Stimulated activated naive B cell treated with anti-CD40 and anti-IgM and Interleukin-4, amounts not matched to agents 10 μg/mL and 1 μg/mL and 100 μg/mL, for 72 hours (primary cell): ENCODE measurements at regions not wholly inside any gene's neighbourhood (a gene's known extent, or its start where the extent isn't known, plus 50 kb on each side); places are given as distances from the start of the nearest gene placed in this dataset.

Experiments used
- ATAC-seq, 2 donors: fragments of 150-1000 bp; cut with Tn5 transposase; replicated peaks; 2 replicates each; pipeline ENCODE4 v1.10.0; 2021; ENCODE audit warnings: moderate library complexity in 1 of 2
- DNase-seq: peaks from one replicate; pipeline ENCODE4 v3.0.0; 2021
- H3K27ac Mint-ChIP-seq: one replicate; pipeline ENCODE4 v1.8.0; 2022; ENCODE audit warnings: mild to moderate bottlenecking, mixed read lengths
- H3K27me3 Mint-ChIP-seq, 2 donors: one replicate each; pipeline ENCODE4 v1.8.0; 2022; ENCODE audit warnings: mixed read lengths in 2 of 2
- H3K36me3 Mint-ChIP-seq, 2 donors: one replicate each; pipeline ENCODE4 v1.8.0; 2022; ENCODE audit warnings: mixed read lengths in 2 of 2, mild to moderate bottlenecking in 1 of 2
- H3K4me1 Mint-ChIP-seq, 2 donors: one replicate each; pipeline ENCODE4 v1.8.0; 2022; ENCODE audit warnings: mixed read lengths in 2 of 2, mild to moderate bottlenecking in 1 of 2
- H3K4me3 Mint-ChIP-seq, 2 donors: one replicate each; pipeline ENCODE4 v1.8.0; 2022; ENCODE audit warnings: mild to moderate bottlenecking in 2 of 2, mixed read lengths in 2 of 2, moderate library complexity in 1 of 2
- H3K9me3 Mint-ChIP-seq, 2 donors: one replicate each; pipeline ENCODE4 v1.8.0; 2022; ENCODE audit warnings: mixed read lengths in 2 of 2, mild to moderate bottlenecking in 1 of 2

- Mint-ChIP-seq H3K27ac (no peak overlapping the region), H3K4me1 (no peaks in the 10 kb centered on the region), H3K36me3 (no peaks in the 10 kb centered on the region), H3K4me3 (no peak overlapping the region), H3K27me3 (peaks cover 8 to 23% of the 10 kb centered on the region in 2 donors), H3K9me3 (peaks cover 0 to 2% of the 10 kb centered on the region in 2 donors)
- ATAC-seq (no peak), DNase-seq (no peak)
These were observed 51.0 kb upstream of the EGFLAM start for GRCh38 chr5:38207343-38207742.

- no peak overlapping the region for H3K27ac Mint-ChIP-seq
- no peak for DNase-seq
- H3K27me3 Mint-ChIP-seq = peaks cover 0 to 17% of the 10 kb centered on the region in 2 donors
- H3K4me3 Mint-ChIP-seq = no peak overlapping the region
- no peak for ATAC-seq
- H3K9me3 Mint-ChIP-seq = peaks cover 2 to 3% of the 10 kb centered on the region in 2 donors
- no peaks in the 10 kb centered on the region for H3K4me1 Mint-ChIP-seq
- H3K36me3 Mint-ChIP-seq = no peaks in the 10 kb centered on the region
These were observed 55.6 kb upstream of the EGFLAM start for GRCh38 chr5:38202741-38203140.

DNA sequence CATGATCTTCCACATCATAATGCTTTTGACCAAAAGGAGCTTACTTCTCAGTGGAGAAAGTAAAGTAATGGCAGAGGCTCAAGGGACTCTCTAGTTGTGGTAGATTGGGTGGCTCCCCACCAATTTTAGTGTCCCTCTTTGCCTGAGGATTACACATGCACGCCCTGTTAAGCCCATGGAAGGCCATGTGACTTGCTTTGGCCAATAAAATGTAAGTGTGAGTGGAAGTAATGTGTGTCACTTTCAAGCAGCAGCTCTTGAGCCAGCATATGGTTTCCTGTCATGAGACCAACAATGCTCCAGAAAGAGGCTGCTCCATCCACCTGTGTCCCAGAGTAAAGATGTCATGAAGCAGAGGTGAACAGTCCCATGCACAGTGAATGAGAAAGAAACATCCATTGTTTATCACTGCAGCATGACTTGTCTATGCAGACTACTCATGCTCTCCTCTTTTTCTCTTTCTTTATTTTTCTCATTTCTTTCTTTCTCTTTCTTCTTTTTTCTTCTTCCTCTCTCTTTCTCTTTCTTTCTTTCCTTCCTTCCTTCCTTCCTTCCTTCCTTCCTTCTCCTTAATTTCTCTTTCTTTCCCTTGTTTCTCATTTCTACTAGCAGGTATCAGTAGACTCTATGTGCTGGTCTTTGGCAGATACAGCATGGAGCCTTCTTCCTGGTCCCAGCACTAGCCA is 57.3 kb upstream of the EGFLAM start:
- no peak for DNase-seq
- ATAC-seq = no peak
- Mint-ChIP-seq H3K4me1 (no peaks in the 10 kb centered on the region), H3K36me3 (no peaks in the 10 kb centered on the region), H3K4me3 (no peak overlapping the region), H3K27ac (no peak overlapping the region), H3K9me3 (peaks cover 2 to 3% of the 10 kb centered on the region in 2 donors), H3K27me3 (peaks cover 5 to 11% of the 10 kb centered on the region in 2 donors)

- no peak overlapping the region for H3K27ac Mint-ChIP-seq
- H3K9me3 Mint-ChIP-seq = peaks cover 4 to 7% of the 10 kb centered on the region in 2 donors
- no peaks in the 10 kb centered on the region for H3K36me3 Mint-ChIP-seq
- DNase-seq = no peak
- peaks cover 3 to 10% of the 10 kb centered on the region in 2 donors for H3K4me1 Mint-ChIP-seq
- H3K4me3 Mint-ChIP-seq = no peak overlapping the region
- H3K27me3 Mint-ChIP-seq = peaks cover 30 to 36% of the 10 kb centered on the region in 2 donors
- ATAC-seq = no peak
These were observed 61.2 kb upstream of the EGFLAM start for GRCh38 chr5:38197118-38197517.

- H3K27me3 Mint-ChIP-seq = peaks cover 35 to 43% of the 10 kb centered on the region in 2 donors
- ATAC-seq (peak; percentile 53 to 65), DNase-seq (peak; percentile 27)
- H3K4me3 Mint-ChIP-seq = no peak overlapping the region
- no peak overlapping the region for H3K27ac Mint-ChIP-seq
- H3K36me3 Mint-ChIP-seq = no peaks in the 10 kb centered on the region
- H3K9me3 Mint-ChIP-seq = peaks cover 3 to 4% of the 10 kb centered on the region in 2 donors
- peaks cover 3 to 10% of the 10 kb centered on the region in 2 donors for H3K4me1 Mint-ChIP-seq
These were observed 65.3 kb upstream of the EGFLAM start for GRCh38 chr5:38193015-38193581.

GRCh38 chr5:38191693-38192092 is 66.7 kb upstream of the EGFLAM start:
- ATAC-seq = no peak
- H3K4me1 Mint-ChIP-seq = peaks cover 3 to 10% of the 10 kb centered on the region in 2 donors
- H3K27ac Mint-ChIP-seq = no peak overlapping the region
- H3K4me3 Mint-ChIP-seq = no peak overlapping the region
- no peak for DNase-seq
- peaks cover 35 to 39% of the 10 kb centered on the region in 2 donors for H3K27me3 Mint-ChIP-seq
- H3K36me3 Mint-ChIP-seq = no peaks in the 10 kb centered on the region
- H3K9me3 Mint-ChIP-seq = peaks cover 3 to 4% of the 10 kb centered on the region in 2 donors

DNA sequence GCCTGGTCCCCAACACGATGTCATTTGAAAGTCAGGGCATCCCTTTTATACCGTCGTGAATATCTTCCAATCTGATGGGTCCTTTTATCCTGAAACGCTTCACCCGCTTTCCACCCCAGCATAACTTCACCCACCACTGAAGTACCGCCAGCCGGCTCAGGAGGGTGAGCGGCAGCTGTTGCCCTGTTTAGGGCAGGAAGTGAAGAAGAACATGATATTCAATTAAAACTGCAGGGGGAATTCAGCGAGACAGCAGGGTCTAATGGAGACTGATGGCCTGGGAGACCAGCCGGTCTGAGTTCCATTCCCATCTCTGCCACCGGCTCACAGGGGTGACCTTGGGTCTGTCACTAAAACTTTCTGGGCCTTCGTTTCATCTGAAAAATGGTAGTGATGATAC is 68.2 kb upstream of the EGFLAM start:
- no peak overlapping the region for H3K4me3 Mint-ChIP-seq
- peaks cover 3 to 10% of the 10 kb centered on the region in 2 donors for H3K4me1 Mint-ChIP-seq
- ATAC-seq (no peak), DNase-seq (no peak)
- H3K27ac Mint-ChIP-seq = no peak overlapping the region
- H3K36me3 Mint-ChIP-seq = no peaks in the 10 kb centered on the region
- peaks cover 3 to 4% of the 10 kb centered on the region in 2 donors for H3K9me3 Mint-ChIP-seq
- H3K27me3 Mint-ChIP-seq = peaks cover 25 to 29% of the 10 kb centered on the region in 2 donors

- H3K36me3 Mint-ChIP-seq = no peaks in the 10 kb centered on the region
- no peak for ATAC-seq
- DNase-seq = no peak
- H3K4me1 Mint-ChIP-seq = peaks cover 3 to 8% of the 10 kb centered on the region in 2 donors
- H3K9me3 Mint-ChIP-seq = peaks cover 2 to 3% of the 10 kb centered on the region in 2 donors
- H3K27me3 Mint-ChIP-seq = peaks cover 15 to 20% of the 10 kb centered on the region in 2 donors
- no peak overlapping the region for H3K4me3 Mint-ChIP-seq
- H3K27ac Mint-ChIP-seq = no peak overlapping the region
These were observed 69.3 kb upstream of the EGFLAM start for GRCh38 chr5:38189081-38189504.

GRCh38 chr5:38188591-38188990 is 69.8 kb upstream of the EGFLAM start:
- H3K27ac Mint-ChIP-seq = no peak overlapping the region
- H3K36me3 Mint-ChIP-seq = no peaks in the 10 kb centered on the region
- no peak for DNase-seq
- H3K4me3 Mint-ChIP-seq = no peak overlapping the region
- ATAC-seq = no peak
- no peaks in the 10 kb centered on the region for H3K9me3 Mint-ChIP-seq
- peaks cover 10 to 17% of the 10 kb centered on the region in 2 donors for H3K27me3 Mint-ChIP-seq
- peaks cover 3 to 5% of the 10 kb centered on the region in 2 donors for H3K4me1 Mint-ChIP-seq

- no peak for DNase-seq
- H3K27me3 Mint-ChIP-seq = peaks cover 5 to 12% of the 10 kb centered on the region in 2 donors
- no peak for ATAC-seq
- H3K27ac Mint-ChIP-seq = no peak overlapping the region
- no peaks in the 10 kb centered on the region for H3K36me3 Mint-ChIP-seq
- no peaks in the 10 kb centered on the region for H3K4me1 Mint-ChIP-seq
- no peak overlapping the region for H3K4me3 Mint-ChIP-seq
- no peaks in the 10 kb centered on the region for H3K9me3 Mint-ChIP-seq
These were observed 70.8 kb upstream of the EGFLAM start for GRCh38 chr5:38187532-38187931.

DNA sequence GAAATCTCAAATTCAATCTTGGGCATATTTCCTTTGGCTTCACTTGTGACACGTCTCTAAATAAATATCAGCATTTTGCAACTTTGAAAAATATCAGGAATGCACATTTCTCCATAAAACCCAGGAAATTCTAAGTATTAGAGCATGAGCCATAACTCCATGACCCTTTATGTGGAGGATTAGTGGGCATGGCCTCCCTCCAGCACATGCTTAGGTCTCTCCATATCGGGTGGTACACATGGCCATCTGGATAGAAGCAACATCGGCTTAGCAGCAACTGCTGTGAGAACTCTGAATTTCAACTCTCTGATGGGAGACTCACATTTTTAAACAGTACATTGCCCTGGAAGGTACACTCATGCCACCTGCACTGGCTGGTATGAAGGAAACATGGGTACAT is 73.7 kb upstream of the EGFLAM start:
- DNase-seq (no peak), ATAC-seq (no peak)
- Mint-ChIP-seq H3K4me1 (no peaks in the 10 kb centered on the region), H3K4me3 (no peak overlapping the region), H3K27ac (no peak overlapping the region), H3K36me3 (no peaks in the 10 kb centered on the region), H3K27me3 (peaks cover 0 to 13% of the 10 kb centered on the region in 2 donors), H3K9me3 (peaks cover 0 to 4% of the 10 kb centered on the region in 2 donors)

GRCh38 chr5:38182991-38183390 is 75.4 kb upstream of the EGFLAM start:
- H3K4me1 Mint-ChIP-seq = no peaks in the 10 kb centered on the region
- H3K27ac Mint-ChIP-seq = no peak overlapping the region
- peaks cover 0 to 4% of the 10 kb centered on the region in 2 donors for H3K9me3 Mint-ChIP-seq
- H3K36me3 Mint-ChIP-seq = no peaks in the 10 kb centered on the region
- no peak overlapping the region for H3K4me3 Mint-ChIP-seq
- DNase-seq (no peak), ATAC-seq (no peak)
- peaks cover 3 to 19% of the 10 kb centered on the region in 2 donors for H3K27me3 Mint-ChIP-seq

DNA sequence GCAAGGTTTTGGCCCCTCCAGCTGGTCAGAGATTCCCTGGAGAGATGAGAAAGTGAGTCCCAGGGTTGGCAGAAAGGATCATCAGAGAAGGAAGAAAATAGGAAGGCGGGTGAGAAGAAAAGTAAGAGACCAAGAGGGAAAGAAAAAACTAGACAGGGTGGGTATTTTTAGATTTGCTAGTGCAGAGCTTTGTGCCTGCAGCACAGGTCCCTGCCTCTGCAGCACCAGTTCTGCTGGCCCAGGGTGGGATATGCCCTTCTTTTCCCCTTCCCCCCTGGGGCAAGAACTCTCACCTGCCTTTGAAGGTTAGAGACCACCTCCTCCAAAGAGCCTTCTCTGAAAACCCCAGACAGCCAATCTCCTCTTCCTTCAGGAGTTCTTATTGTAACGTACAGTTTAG is 90.3 kb upstream of the EGFLAM start:
- no peak overlapping the region for H3K27ac Mint-ChIP-seq
- H3K4me1 Mint-ChIP-seq = no peaks in the 10 kb centered on the region
- H3K4me3 Mint-ChIP-seq = no peak overlapping the region
- DNase-seq (no peak), ATAC-seq (no peak)
- H3K9me3 Mint-ChIP-seq = peaks cover 2 to 5% of the 10 kb centered on the region in 2 donors
- no peaks in the 10 kb centered on the region for H3K36me3 Mint-ChIP-seq
- no peaks in the 10 kb centered on the region for H3K27me3 Mint-ChIP-seq

DNA sequence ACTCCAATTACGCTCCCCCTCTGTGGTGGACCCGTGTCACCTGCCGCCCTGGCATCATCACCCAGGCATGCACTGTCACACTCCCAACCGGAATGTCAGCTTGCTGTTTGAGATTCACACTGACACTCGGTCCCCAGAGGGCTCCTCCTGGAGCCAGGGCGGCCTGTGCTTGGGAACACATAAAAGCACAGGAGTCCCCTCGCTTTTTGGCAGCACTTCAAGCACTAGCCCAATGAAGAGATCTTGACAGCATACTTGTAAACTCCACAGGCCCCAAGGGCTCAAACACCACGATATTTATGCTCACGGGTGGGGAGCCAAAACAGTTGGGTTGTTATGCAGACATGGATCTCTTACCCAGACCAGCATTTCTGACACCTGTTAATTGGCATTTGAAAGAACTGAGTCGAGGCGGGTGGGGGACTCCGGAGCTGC is 90.8 kb upstream of the EGFLAM start:
- DNase-seq = no peak
- H3K4me1 Mint-ChIP-seq = no peaks in the 10 kb centered on the region
- H3K36me3 Mint-ChIP-seq = no peaks in the 10 kb centered on the region
- no peak overlapping the region for H3K4me3 Mint-ChIP-seq
- peaks cover 2 to 5% of the 10 kb centered on the region in 2 donors for H3K9me3 Mint-ChIP-seq
- H3K27me3 Mint-ChIP-seq = no peaks in the 10 kb centered on the region
- no peak for ATAC-seq
- H3K27ac Mint-ChIP-seq = no peak overlapping the region

DNA sequence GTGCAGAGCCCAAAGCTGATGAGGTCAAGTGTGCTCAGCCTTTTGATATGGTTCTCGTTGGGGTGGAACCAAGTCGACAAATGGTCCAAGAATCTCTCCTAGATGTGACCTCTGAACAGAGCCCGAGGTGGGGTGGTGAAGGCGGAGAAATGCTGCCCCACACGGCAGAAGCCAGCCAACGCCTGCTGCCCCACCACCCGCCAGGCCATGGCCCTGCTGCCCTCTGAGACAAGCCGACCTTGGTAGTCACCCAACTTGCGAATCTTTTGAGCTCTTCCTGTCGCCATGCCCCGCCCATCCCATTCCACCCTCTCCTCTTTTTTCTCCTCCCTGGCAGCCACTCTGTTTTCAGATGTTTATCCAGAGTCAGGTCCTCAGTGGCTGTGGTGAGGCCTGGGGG is 91.5 kb upstream of the EGFLAM start:
- DNase-seq = no peak
- H3K27me3 Mint-ChIP-seq = no peaks in the 10 kb centered on the region
- no peaks in the 10 kb centered on the region for H3K4me1 Mint-ChIP-seq
- no peak overlapping the region for H3K27ac Mint-ChIP-seq
- H3K36me3 Mint-ChIP-seq = no peaks in the 10 kb centered on the region
- H3K4me3 Mint-ChIP-seq = no peak overlapping the region
- no peak for ATAC-seq
- H3K9me3 Mint-ChIP-seq = peaks cover 2 to 5% of the 10 kb centered on the region in 2 donors
